Ovary (tissue), 3 donors: ENCODE measurements at regions not wholly inside any gene's neighbourhood (a gene's known extent, or its start where the extent isn't known, plus 50 kb on each side); places are given as distances from the start of the nearest gene placed in this dataset.

Experiments used
- CTCF ChIP-seq, 3 donors: fragments of 450-650 bp in 2 of 3; fragments of 200-600 bp in 1 of 3; IDR thresholded peaks; one replicate each; pipeline versions ENCODE4 v1.5.1 to v1.8.0; 2016 to 2022; ENCODE audit warnings: antibody characterized with exemption in 3 of 3, mild to moderate bottlenecking in 1 of 3
- EP300 ChIP-seq: sonication (generic); formaldehyde crosslinking; IDR thresholded peaks from one replicate; pipeline ENCODE4 v1.6.1; 2017; ENCODE audit warnings: antibody characterized with exemption
- POLR2A ChIP-seq: fragments of 450-650 bp; IDR thresholded peaks from one replicate; pipeline ENCODE4 v1.6.1; 2017; ENCODE audit warnings: antibody characterized with exemption, mild to moderate bottlenecking, moderate library complexity
- donor health status: DM: no; HTN: no; CAD: no.

GRCh38 chr14:54048311-54048710 lies 91.7 kb upstream of the BMP4 start:
- TF ChIP-seq CTCF (IDR thresholded peaks at IDR 0.05) = no peak
- no peak for TF ChIP-seq EP300
- no peak for TF ChIP-seq POLR2A
